ENCODE measurements at regions not wholly inside any gene's neighbourhood (a gene's known extent, or its start where the extent isn't known, plus 50 kb on each side); places are given as distances from the start of the nearest gene placed in this dataset.

- Histone ChIP-seq H3K27ac (no peak overlapping the region), H3K4me3 (no peak overlapping the region), H3K9me3 (no peaks in the 10 kb centered on the region), H3K27me3 (no peaks in the 10 kb centered on the region), H3K36me3 (replicated peaks in 1 of 2; ENCODE audit: insufficient read depth in 1 of 2, low read depth in 2 of 2) (no peaks in the 10 kb centered on the region), H3K4me1 (no peaks in the 10 kb centered on the region)
- no peak for DNase-seq
- ATAC-seq: no peak
- intact Hi-C loops (cut with DNase I): no loop called here
- TF ChIP-seq POLR2A (IDR thresholded peaks at IDR 0.05): no peak
- TF ChIP-seq CTCF (IDR thresholded peaks at IDR 0.05): no peak
- WGBS, 2 donors: 40 to 47% methylated on average over 5 of the region's 5 CpGs
Measured at GRCh38 chr5:31096238-31096865, 97.1 kb upstream of the CDH6 start.

GRCh38 chr5:31095796-31096195 lies 97.7 kb upstream of the CDH6 start:
- Histone ChIP-seq H3K36me3 (replicated peaks in 1 of 2; ENCODE audit: insufficient read depth in 1 of 2, low read depth in 2 of 2) (no peaks in the 10 kb centered on the region), H3K27me3 (no peaks in the 10 kb centered on the region), H3K27ac (no peak overlapping the region), H3K4me1 (no peaks in the 10 kb centered on the region), H3K4me3 (no peak overlapping the region), H3K9me3 (no peaks in the 10 kb centered on the region)
- intact Hi-C loops (cut with DNase I): no loop called here
- WGBS, 2 donors: 61 to 74% methylated on average over 1 of the region's 1 CpG
- DNase-seq: no peak
- no peak for TF ChIP-seq CTCF (IDR thresholded peaks at IDR 0.05)
- TF ChIP-seq POLR2A (IDR thresholded peaks at IDR 0.05): no peak
- ATAC-seq: no peak

GRCh38 chr5:31091501-31091900 lies 102.0 kb upstream of the CDH6 start:
- 70 to 77% methylated on average over 5 of the region's 5 CpGs for WGBS, 2 donors
- TF ChIP-seq POLR2A (IDR thresholded peaks at IDR 0.05) (no peak), CTCF (IDR thresholded peaks at IDR 0.05) (no peak)

DNA sequence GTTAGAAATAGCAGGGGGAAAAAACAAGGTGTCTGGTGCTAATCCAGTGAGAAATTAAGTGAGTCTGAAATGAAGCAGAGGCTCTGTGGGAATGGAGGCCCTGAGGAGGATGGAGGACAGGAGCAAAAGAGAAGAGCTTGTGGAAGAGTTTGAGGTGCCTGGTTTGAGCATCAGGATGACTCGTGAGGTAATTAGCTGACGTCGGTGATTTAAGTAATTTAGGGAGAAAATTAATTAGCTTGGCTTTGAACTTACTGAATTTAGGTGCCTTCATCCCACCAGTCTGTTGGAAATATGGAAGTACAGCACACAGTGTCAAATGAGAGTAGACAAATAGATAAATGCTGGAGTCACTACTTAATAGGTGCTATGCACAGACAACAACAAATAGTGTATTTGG lies 103.0 kb upstream of the CDH6 start:
- TF ChIP-seq CTCF (IDR thresholded peaks at IDR 0.05) (no peak), POLR2A (IDR thresholded peaks at IDR 0.05) (no peak)
- H3K27me3 ChIP-seq: no peaks in the 10 kb centered on the region
- no peaks in the 10 kb centered on the region for H3K4me1 ChIP-seq
- ATAC-seq (no peak), DNase-seq (no peak)
- intact Hi-C loops (cut with DNase I): no loop called here
- no peaks in the 10 kb centered on the region for H3K9me3 ChIP-seq
- 73 to 81% methylated on average over 3 of the region's 3 CpGs for WGBS, 2 donors
- no peaks in the 10 kb centered on the region for H3K36me3 ChIP-seq (replicated peaks in 1 of 2; ENCODE audit: insufficient read depth in 1 of 2, low read depth in 2 of 2)
- H3K27ac ChIP-seq: no peak overlapping the region
- H3K4me3 ChIP-seq: no peak overlapping the region

More at GRCh38 chr5:31091501-31091900, 102.0 kb upstream of the CDH6 start:
- Histone ChIP-seq H3K4me3 (no peak overlapping the region), H3K4me1 (no peaks in the 10 kb centered on the region), H3K27me3 (no peaks in the 10 kb centered on the region), H3K9me3 (no peaks in the 10 kb centered on the region), H3K36me3 (replicated peaks in 1 of 2; ENCODE audit: insufficient read depth in 1 of 2, low read depth in 2 of 2) (no peaks in the 10 kb centered on the region), H3K27ac (no peak overlapping the region)
- intact Hi-C loops (cut with DNase I): no loop called here
- DNase-seq: no peak
- no peak for ATAC-seq

GRCh38 chr5:31086839-31087415 lies 106.6 kb upstream of the CDH6 start:
- no peak for ATAC-seq
- no peaks in the 10 kb centered on the region for H3K4me1 ChIP-seq
- 37 to 48% methylated on average over 5 of the region's 5 CpGs for WGBS, 2 donors
- H3K4me3 ChIP-seq: no peak overlapping the region
- DNase-seq: no peak
- H3K9me3 ChIP-seq: no peaks in the 10 kb centered on the region
- intact Hi-C loops (cut with DNase I): no loop called here
- H3K36me3 ChIP-seq (replicated peaks in 1 of 2; ENCODE audit: insufficient read depth in 1 of 2, low read depth in 2 of 2): no peaks in the 10 kb centered on the region
- H3K27ac ChIP-seq: no peak overlapping the region
- TF ChIP-seq CTCF (IDR thresholded peaks at IDR 0.05): no peak
- no peak for TF ChIP-seq POLR2A (IDR thresholded peaks at IDR 0.05)
- no peaks in the 10 kb centered on the region for H3K27me3 ChIP-seq

Data from body of pancreas (tissue), 4 donors.